ENCODE measurements at regions not wholly inside any gene's neighbourhood (a gene's known extent, or its start where the extent isn't known, plus 50 kb on each side); places are given as distances from the start of the nearest gene placed in this dataset.

GRCh38 chr7:91411060-91411459 is 146.8 kb downstream of the FZD1 start:
- peaks cover 3% of the 10 kb centered on the region for H3K27me3 ChIP-seq (ENCODE audit: control insufficient read depth, insufficient read depth, low read length)
- no peaks in the 10 kb centered on the region for H3K36me3 ChIP-seq (ENCODE audit: control insufficient read depth, insufficient read depth, low read length)
- no peak for TF ChIP-seq CTCF (IDR thresholded peaks at IDR 0.05; ENCODE audit: insufficient read depth, low read length, severe bottlenecking)
- no peak for FAIRE-seq
- no peak for DNase-seq (ENCODE audit: low read depth)
- no peak overlapping the region for H3K4me3 ChIP-seq (ENCODE audit: low read depth, low read length)

DNA sequence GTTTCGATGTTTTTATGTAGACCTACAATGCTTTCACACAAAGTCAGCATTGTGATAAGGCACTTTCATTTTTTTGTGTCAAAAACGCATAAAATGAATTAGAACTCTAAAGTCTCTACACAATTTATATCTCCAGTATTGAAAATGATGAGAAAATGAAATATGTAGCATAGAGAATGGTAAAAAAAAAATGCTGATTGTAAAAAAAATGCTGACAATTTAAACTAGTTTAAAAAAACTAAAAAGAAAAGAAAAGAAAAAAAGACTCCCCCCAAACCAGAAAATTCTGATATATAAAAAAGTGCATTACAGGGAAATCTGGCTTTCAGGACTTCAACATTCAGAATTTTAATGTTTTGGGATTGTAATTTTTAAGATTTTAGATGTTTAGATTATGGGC is 148.1 kb downstream of the FZD1 start:
- Histone ChIP-seq H3K27me3 (ENCODE audit: control insufficient read depth, insufficient read depth, low read length) (peaks cover 3% of the 10 kb centered on the region), H3K36me3 (ENCODE audit: control insufficient read depth, insufficient read depth, low read length) (no peaks in the 10 kb centered on the region), H3K4me3 (ENCODE audit: low read depth, low read length) (no peak overlapping the region)
- no peak for FAIRE-seq
- TF ChIP-seq CTCF (IDR thresholded peaks at IDR 0.05; ENCODE audit: insufficient read depth, low read length, severe bottlenecking), result no peak
- DNase-seq (ENCODE audit: low read depth), result no peak

DNA sequence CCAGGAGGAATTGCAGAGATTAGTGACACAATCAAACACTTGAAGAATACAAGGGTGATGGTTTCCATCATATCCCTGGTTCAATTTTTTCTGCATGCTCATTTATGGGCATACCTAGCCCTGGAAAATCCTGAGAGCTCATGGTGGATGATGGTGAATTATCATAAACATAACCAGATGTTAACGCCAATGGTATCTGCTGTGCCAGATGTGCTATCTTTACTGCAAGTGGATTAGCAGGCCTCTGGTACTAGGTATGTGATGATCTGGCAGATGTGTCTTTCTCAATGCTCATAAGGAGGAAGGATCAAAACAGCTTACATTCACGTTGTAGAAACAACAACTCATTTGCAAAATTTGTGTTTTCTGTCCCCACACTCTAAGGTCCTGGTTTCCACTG is 150.5 kb downstream of the FZD1 start:
- no peak for TF ChIP-seq CTCF (IDR thresholded peaks at IDR 0.05; ENCODE audit: insufficient read depth, low read length, severe bottlenecking)
- H3K36me3 ChIP-seq (ENCODE audit: control insufficient read depth, insufficient read depth, low read length), result no peaks in the 10 kb centered on the region
- no peak for FAIRE-seq

GRCh38 chr7:91416155-91416865 is 152.1 kb downstream of the FZD1 start:
- DNase-seq (ENCODE audit: low read depth) (no peak), FAIRE-seq (no peak)
- no peaks in the 10 kb centered on the region for H3K27me3 ChIP-seq (ENCODE audit: control insufficient read depth, insufficient read depth, low read length)
- TF ChIP-seq CTCF (IDR thresholded peaks at IDR 0.05; ENCODE audit: insufficient read depth, low read length, severe bottlenecking), result no peak
- no peaks in the 10 kb centered on the region for H3K36me3 ChIP-seq (ENCODE audit: control insufficient read depth, insufficient read depth, low read length)
- H3K4me3 ChIP-seq (ENCODE audit: low read depth, low read length), result no peak overlapping the region

More for the DNA sequence above, 150.5 kb downstream of the FZD1 start:
- DNase-seq (ENCODE audit: low read depth), result no peak
- no peaks in the 10 kb centered on the region for H3K27me3 ChIP-seq (ENCODE audit: control insufficient read depth, insufficient read depth, low read length)
- no peak overlapping the region for H3K4me3 ChIP-seq (ENCODE audit: low read depth, low read length)

DNA sequence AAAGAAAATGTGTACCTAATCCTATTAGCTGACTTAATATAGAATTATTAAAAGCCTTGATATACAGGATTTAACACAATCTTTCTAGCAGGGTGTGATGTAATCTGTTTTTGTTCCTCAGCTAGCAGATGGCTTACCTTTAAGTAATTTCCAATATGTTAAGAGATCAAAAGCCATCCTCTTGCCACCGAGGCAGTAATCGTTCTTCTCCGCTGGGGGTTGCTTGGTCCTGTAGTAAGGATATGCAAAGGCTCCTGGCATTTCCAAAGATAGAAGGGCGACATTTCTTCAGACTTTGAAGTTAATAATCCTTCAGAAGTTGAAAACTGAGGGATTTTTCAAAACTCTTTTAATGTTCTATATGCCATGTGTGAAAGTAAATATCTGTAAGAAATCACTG is 156.4 kb downstream of the FZD1 start:
- no peak for FAIRE-seq
- H3K36me3 ChIP-seq (ENCODE audit: control insufficient read depth, insufficient read depth, low read length), result no peaks in the 10 kb centered on the region

More for the DNA sequence above, 156.4 kb downstream of the FZD1 start:
- DNase-seq (ENCODE audit: low read depth), result no peak
- H3K4me3 ChIP-seq (ENCODE audit: low read depth, low read length), result no peak overlapping the region
- H3K27me3 ChIP-seq (ENCODE audit: control insufficient read depth, insufficient read depth, low read length), result no peaks in the 10 kb centered on the region
- no peak for TF ChIP-seq CTCF (IDR thresholded peaks at IDR 0.05; ENCODE audit: insufficient read depth, low read length, severe bottlenecking)
